KG1 (cell line): ENCODE measurements at regions not wholly inside any gene's neighbourhood (a gene's known extent, or its start where the extent isn't known, plus 50 kb on each side); places are given as distances from the start of the nearest gene placed in this dataset.

ENCODE experiments used
- DNase-seq: peaks from one replicate; lab custom pipeline; 2025; lab: John Stamatoyannopoulos, UW

DNA sequence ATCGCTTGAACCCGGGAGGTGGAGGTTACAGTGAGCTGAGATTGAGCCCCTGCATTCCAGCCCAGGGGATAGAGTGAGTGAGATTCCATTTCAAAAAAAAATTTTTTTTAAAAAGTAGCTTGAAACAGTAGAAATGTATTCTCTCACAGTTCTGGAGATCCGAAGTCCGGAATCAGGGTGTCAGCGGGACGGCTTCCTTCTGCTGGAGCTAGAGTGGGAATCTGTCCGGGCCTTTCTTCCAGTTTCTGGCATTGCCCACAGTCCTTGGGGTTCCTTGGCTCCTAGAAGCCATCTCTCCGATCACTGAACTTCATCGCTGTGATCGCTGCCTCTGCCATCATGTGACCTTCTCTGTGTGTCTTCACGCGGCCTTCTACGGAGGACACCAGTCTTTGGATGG, 181.2 kb upstream of the CIBAR2 start:
- DNase-seq, result no peak

DNA sequence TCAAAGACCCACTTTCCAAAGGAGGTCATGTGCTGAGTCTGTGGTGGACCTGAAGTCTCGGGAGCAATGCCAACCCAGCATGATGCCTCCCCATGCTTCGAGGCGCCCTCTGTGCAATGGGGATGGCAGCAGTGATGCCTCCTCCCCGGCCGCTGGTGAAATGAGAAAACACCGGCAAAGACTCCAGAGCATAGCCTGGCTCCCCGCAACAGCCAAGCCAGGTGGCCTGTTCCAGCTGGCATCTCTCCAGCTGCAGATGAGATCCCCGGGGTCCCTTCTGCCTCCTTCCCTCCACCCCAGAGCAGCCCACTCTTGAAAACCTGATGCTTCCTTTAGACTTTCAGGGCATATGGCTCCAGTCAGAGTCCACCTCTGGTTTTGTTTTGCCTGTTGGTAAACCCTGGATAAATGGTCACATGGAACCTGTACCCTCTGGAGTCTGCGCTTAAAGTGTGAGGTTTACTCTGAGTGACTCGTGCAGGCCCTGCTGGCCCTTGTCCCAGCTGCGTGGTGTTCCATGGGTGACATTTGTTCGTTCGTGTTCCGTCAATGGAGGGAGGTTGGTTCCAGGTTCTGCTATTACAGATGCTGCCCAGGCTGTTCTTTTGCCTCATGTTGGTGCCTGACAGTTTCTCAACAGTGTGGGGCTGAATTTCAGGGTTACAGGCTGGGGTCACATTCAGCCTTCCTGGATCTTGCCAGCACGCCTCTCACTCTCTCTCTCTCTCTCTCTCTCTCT, 181.8 kb upstream of the CIBAR2 start:
- no peak for DNase-seq

GRCh38 chr16:85294810-85295508, 182.7 kb upstream of the CIBAR2 start:
- no peak for DNase-seq

DNA sequence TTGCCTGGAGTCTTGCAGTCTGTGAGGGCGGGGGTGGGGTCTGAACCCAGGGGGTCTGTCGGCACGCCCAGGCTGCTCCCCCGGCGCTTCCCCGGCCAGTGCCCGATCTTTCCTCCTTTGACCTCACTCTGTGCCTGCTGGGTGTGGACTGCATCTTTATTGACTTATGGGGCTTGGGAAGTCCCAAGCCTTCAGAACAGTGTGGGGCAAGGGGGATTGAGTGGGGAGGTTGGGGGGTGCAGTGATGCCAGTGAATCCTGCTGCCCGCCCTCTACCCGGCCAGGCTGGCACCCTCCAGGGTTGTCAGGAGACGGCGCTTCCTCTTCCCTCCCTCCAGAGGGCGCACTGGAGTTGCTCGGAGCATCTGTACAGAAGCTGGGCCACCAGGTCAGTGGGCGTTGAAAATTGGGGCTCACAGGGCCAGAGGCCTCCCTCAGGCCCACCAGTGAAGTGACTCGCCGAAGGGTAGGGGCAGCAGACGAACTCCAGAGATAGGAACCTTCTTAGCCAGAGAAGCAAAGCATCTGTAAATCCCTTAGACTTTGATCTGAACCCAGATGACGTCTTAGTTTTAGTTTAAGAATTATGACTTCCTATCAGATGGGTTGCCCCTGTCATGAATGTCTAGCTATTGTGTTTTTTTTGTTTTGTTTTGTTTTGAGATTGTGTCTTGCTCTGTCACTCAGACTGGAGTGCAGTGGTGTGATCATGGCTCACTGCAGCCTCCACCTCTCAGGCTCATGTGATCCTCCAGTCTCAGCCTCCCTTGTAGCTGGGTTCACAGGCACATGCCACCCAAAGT, 184.8 kb upstream of the CIBAR2 start:
- peak; percentile 28 for DNase-seq

- no peak for DNase-seq
Measured at GRCh38 chr16:85297881-85298280, 185.6 kb upstream of the CIBAR2 start.

DNA sequence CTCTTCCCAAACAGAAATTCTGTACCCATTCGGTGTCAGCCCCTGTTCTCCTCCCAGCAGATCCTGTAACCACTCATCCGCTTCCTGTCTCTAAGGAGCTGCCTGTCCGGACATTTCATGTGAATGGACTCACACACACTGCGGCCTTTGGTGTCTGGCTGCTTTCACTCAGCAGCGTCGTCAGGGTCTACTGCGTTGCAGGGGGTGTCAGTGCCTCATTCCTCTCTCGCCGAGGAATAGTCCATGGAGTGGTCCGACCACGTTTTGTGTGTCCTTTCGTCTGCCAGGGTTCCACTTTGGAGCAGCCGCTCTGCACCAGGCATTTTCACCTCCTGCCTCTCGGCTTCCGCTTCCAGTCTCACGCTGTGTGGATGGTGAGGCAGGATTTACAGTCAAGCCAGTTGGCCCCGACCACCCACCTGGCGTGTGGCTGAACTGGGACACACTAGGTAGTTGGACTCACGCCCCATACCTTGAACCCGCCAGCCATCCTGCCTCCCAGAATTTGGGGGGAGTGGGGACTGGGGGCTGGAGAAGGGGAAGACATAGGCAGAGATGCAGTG, 188.2 kb upstream of the CIBAR2 start:
- no peak for DNase-seq

DNA sequence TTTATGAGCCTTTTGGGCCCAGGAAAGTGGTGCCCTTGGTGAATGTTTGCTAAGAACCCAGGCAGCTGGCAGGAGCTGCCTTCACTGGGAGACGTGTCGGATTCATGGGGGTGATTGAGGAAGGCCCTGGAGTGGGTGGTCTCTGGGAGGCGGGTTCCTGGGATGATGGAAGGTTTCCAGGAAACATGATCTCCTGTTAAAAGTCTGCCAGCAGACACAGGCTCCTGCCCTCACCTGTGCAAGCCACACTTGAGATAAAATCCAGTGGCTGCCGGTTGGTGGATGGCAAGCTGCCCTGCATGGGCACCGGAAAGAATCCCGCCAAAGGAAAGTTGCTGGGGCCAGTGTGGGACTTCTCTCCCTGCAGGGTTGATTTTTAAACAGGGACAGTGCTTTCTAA, 189.0 kb upstream of the CIBAR2 start:
- no peak for DNase-seq

DNA sequence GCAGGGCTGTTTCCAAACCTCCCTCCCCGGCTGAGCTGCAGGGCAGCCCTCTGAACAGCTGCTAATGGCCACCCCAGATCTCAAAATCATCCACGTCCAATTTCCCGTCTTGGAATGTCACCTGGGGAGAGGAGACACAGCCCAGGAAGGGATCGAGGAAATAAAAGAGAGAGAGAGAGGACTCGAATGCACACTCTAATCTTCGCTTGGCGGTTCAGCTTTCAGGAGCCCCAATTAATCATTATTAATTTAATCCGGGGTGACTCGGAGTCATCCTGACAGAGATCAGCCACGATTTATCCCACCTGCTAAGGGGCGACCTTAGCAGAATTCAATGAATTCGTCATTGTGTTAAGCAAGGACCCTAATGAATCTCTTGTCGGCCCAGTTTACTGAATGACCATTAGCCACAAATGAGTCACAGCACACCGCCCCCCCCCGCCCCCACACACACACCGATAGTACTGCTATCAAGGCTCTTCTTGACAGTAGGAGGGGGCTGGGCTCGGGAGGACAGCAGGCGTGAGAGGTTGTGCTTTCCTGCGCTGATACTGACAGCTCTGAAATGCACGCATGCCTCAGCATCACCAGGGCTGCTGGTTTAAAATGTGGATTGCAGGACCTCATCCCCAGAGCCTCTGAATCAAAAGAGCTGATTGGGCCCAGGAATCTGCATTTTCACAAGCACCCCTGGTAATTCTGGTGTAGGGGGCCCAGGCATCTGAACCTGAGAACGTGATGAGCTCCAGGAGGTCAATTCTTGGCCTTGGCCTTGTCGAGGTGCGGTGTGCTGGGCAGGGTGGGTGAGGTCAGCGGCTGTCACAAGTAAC, 190.0 kb upstream of the CIBAR2 start:
- DNase-seq, result no peak

GRCh38 chr16:85302848-85303353, 190.6 kb upstream of the CIBAR2 start:
- no peak for DNase-seq

DNA sequence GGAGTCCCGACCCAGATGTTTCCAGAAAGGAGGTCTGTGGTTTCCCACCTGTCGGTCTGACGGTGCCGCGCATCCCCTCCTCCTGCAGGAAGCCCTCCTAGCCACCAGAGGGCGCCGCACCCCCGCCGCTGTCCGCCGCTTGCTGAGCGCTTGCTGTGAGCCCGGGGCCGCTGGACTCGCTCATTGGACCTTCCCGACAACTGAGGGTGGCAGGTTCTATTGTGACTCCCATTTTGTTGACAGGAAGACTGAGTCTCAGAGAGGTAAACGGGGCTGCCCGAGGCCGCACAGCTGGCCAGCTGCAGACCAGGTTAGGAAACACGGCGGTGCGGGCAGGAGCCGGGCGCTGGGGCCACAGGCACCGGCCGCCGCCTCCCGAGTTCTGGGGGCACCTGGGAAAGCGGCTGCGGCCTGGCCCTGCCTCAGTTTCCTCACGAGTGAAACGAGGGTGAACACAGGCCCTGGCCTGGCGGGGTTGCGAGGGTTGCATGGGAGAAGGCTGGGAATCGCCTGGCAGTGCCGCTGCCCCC, 191.1 kb upstream of the CIBAR2 start:
- DNase-seq, result peak; percentile 40

DNA sequence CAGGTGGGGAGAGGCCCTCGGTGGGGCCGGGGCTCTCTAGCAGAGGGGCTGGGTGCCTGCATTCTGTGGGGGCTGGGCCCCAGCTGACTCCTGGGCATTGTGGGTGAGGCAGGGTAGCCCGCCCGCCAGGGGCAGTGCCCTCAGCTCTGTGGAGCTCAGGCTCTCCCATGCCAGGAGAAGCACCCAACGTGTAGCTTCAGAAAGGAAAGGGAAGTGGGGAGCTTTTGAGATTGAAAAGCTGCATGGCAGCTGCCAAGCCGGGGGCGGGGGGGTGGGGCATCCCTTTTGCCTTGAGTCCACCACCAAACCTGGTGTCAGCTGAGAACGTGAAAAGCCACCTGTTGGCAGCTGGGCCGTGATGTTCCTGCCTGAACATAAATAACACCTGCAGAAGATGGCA, 192.1 kb upstream of the CIBAR2 start:
- DNase-seq, result no peak

GRCh38 chr16:85306071-85306792, 194.0 kb upstream of the CIBAR2 start:
- peak; percentile 82 for DNase-seq

- no peak for DNase-seq
Measured at GRCh38 chr16:85306793-85307551, 194.7 kb upstream of the CIBAR2 start.

- no peak for DNase-seq
Measured at GRCh38 chr16:85307552-85308364, 195.5 kb upstream of the CIBAR2 start.

- peak; percentile 40 for DNase-seq
Measured at GRCh38 chr16:85308611-85309540, 196.6 kb upstream of the CIBAR2 start.

DNA sequence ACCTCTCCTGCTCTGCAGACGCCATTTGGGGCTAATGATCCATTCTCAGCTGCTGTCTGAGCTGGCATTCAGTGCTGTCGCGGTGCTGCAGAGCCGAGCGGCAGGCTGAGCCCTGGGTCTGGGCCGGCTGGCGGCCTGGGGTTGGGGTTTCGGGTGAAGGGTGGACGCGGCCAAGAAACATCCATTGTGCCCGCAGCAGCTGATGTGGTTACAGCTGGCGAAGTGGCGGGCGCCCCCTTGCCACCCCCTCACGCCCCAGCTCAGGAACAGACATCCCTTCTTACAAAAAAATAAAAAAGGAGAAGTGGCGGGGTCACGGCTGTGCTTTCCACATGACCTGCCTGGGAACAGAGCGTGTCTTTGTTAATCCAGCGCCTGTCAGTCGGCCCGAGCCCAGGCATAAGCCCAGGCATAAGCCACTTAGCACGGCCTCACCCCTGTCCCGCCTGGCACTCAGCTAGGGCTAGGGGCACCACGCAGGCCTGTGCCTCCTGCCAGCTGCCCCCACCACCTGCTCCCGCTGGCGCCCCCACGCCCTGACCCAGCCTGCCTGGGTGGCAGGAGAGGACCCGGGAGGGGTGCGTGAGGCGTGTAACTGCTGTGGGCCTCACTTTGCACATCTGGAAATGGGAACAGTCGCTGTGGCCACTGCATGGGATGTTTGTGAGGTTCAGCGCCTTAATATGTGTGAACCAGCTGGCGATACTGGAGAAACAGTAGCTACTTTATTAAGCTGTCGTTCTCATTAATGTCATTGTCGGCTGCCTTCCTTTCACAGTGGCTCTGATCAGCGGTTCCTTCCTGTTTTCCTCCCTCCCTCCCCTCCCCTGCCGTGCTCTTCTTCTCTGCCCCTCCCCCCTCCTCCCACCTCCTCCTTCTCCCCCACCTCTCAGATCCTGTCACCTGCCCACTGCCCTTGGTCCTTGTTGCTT, 197.7 kb upstream of the CIBAR2 start:
- DNase-seq, result peak; percentile 71
